ENCODE measurements at regions not wholly inside any gene's neighbourhood (a gene's known extent, or its start where the extent isn't known, plus 50 kb on each side); places are given as distances from the start of the nearest gene placed in this dataset.

GRCh38 chr2:88828397-88829137, 137.1 kb downstream of the RPIA start:
- no peak for TF ChIP-seq CTCF (IDR thresholded peaks at IDR 0.05)
- no peak for TF ChIP-seq POLR2A (IDR thresholded peaks at IDR 0.05)
